SK-N-SH (cell line): ENCODE measurements at regions not wholly inside any gene's neighbourhood (a gene's known extent, or its start where the extent isn't known, plus 50 kb on each side); places are given as distances from the start of the nearest gene placed in this dataset.

Experiments used
- CTCF ChIA-PET: fragments of 300-600, 350-600 bp; formaldehyde crosslinking; extraction: SDS; loops from one replicate; lab custom pipeline; 2021; lab: Yijun Ruan, JAX
- POLR2A ChIA-PET: fragments of 350-600 bp; sonication (Branson Sonifier 250); formaldehyde crosslinking; extraction: SDS; loops from one replicate; lab custom pipeline; 2020; ENCODE audit warnings: antibody characterized with exemption, inconsistent platforms; lab: Yijun Ruan, JAX
- DNase-seq: peaks from one replicate; pipeline ENCODE4 v3.0.0; 2012
- H2AFZ ChIP-seq: fragments of 200-600 bp; sonication (generic); 2 replicates; pipeline ENCODE4 v1.8.1; 2016; ENCODE audit warnings: antibody characterized with exemption, mild to moderate bottlenecking, low read depth
- H3F3A ChIP-seq: fragments of 200-600 bp; sonication (generic); replicated peaks from 2 replicates; pipeline ENCODE3; 2016; ENCODE audit warnings: antibody characterized with exemption, mild to moderate bottlenecking; ENCODE audit not compliant: insufficient read depth
- H3K27ac ChIP-seq, 2 experiments: fragments of 200-500 bp in 1 of 2; fragments of 200-600 bp in 1 of 2; sonication (Bioruptor generic) in 1 of 2; sonication (generic), shearing (Covaris generic) in 1 of 2; 2 replicates each; pipeline versions ENCODE4 v1.5.1 to v1.6.1; 2014 to 2016; ENCODE audit warnings: low read depth in 2 of 2, inconsistent platforms in 1 of 2, low read length in 1 of 2, mild to moderate bottlenecking in 1 of 2, mixed read lengths in 1 of 2
- H3K27me3 ChIP-seq: fragments of 200-600 bp; sonication (generic), shearing (Covaris generic); 2 replicates; pipeline ENCODE4 v1.6.1; 2016; ENCODE audit warnings: mixed run types; ENCODE audit not compliant: insufficient read depth
- H3K36me3 ChIP-seq, 2 experiments: fragments of 200-500 bp in 1 of 2; fragments of 200-600 bp in 1 of 2; sonication (Bioruptor generic) in 1 of 2; sonication (generic) in 1 of 2; replicated peaks in 1 of 2; 2 replicates each; pipeline versions ENCODE3 to v1.5.1; 2014 to 2016; ENCODE audit warnings: low read length in 1 of 2, mild to moderate bottlenecking in 1 of 2; ENCODE audit not compliant: insufficient read depth in 2 of 2, control insufficient read depth in 1 of 2
- H3K4me1 ChIP-seq, 2 experiments: fragments of 200-500 bp in 1 of 2; fragments of 200-600 bp in 1 of 2; sonication (Bioruptor generic) in 1 of 2; sonication (generic), shearing (Covaris generic) in 1 of 2; 2 replicates each; pipeline versions ENCODE4 v1.5.1 to v1.6.1; 2014 to 2016; ENCODE audit warnings: low read depth in 1 of 2, low read length in 1 of 2, mixed run types in 1 of 2; ENCODE audit not compliant: insufficient read depth in 2 of 2, control insufficient read depth in 1 of 2
- H3K4me2 ChIP-seq: fragments of 200-600 bp; sonication (generic), shearing (Covaris generic); 2 replicates; pipeline ENCODE4 v1.6.1; 2017; ENCODE audit warnings: mixed run types
- H3K4me3 ChIP-seq, 2 experiments: fragments of 200-500 bp in 1 of 2; fragments of 200-600 bp in 1 of 2; sonication (Bioruptor generic) in 1 of 2; sonication (generic), shearing (Covaris generic) in 1 of 2; 2 replicates each; pipeline versions ENCODE4 v1.5.1 to v1.8.1; 2014 to 2016; ENCODE audit warnings: low read depth in 2 of 2, inconsistent platforms in 1 of 2, low read length in 1 of 2, mild to moderate bottlenecking in 1 of 2, mixed read lengths in 1 of 2, moderate library complexity in 1 of 2
- H3K79me2 ChIP-seq: fragments of 200-600 bp; sonication (generic); 2 replicates; pipeline ENCODE4 v1.8.1; 2017; ENCODE audit warnings: mild to moderate bottlenecking; ENCODE audit not compliant: insufficient read depth
- H3K9ac ChIP-seq: fragments of 200-600 bp; sonication (generic); 2 replicates; pipeline ENCODE4 v1.6.1; 2017; ENCODE audit warnings: mixed run types
- H3K9me2 ChIP-seq: fragments of 200-600 bp; sonication (generic); 2 replicates; pipeline ENCODE4 v1.6.1; 2017; ENCODE audit warnings: mixed run types
- H3K9me3 ChIP-seq: fragments of 200-600 bp; sonication (generic); 2 replicates; pipeline ENCODE4 v1.6.1; 2017; ENCODE audit warnings: mixed run types, mild to moderate bottlenecking, moderate library complexity
- H4K20me1 ChIP-seq: fragments of 200-600 bp; sonication (generic); 2 replicates; pipeline ENCODE4 v1.6.1; 2017; ENCODE audit warnings: mild to moderate bottlenecking, mixed run types; ENCODE audit not compliant: insufficient read depth
- EP300 ChIP-seq, 2 experiments: IDR thresholded peaks; 2 replicates each; pipeline versions ENCODE4 v1.4.0 to v1.6.1; 2012; ENCODE audit warnings: borderline replicate concordance in 1 of 2, low read depth in 1 of 2, low read length in 1 of 2
- FOSL2 ChIP-seq: IDR thresholded peaks from 2 replicates; pipeline ENCODE4 v1.4.0; 2012; ENCODE audit warnings: low read depth, mild to moderate bottlenecking, moderate library complexity, borderline replicate concordance
- FOXJ3 ChIP-seq: sonication (generic); formaldehyde crosslinking; IDR thresholded peaks from 2 replicates; pipeline ENCODE4 v1.5.1; 2020; ENCODE audit warnings: mild to moderate bottlenecking, missing genetic modification reagents
- GATA2 ChIP-seq: sonication (generic); formaldehyde crosslinking; IDR thresholded peaks from 2 replicates; pipeline ENCODE4 v1.5.0; 2020; ENCODE audit warnings: mild to moderate bottlenecking, missing genetic modification reagents
- JUND ChIP-seq: IDR thresholded peaks from 2 replicates; pipeline ENCODE4 v1.4.0; 2012
- MEF2A ChIP-seq: IDR thresholded peaks from 2 replicates; pipeline ENCODE4 v1.4.0; 2012; ENCODE audit warnings: low read depth, borderline replicate concordance
- POLR2AphosphoS5 ChIP-seq: IDR thresholded peaks from 2 replicates; pipeline ENCODE4 v1.6.1; 2012; ENCODE audit warnings: low read depth, low read length
- RAD21 ChIP-seq: IDR thresholded peaks from 2 replicates; pipeline ENCODE4 v1.6.1; 2012; ENCODE audit warnings: mild to moderate bottlenecking, low read length
- SIN3A ChIP-seq: IDR thresholded peaks from 2 replicates; pipeline ENCODE4 v1.6.1; 2012; ENCODE audit warnings: low read depth, mild to moderate bottlenecking, low read length, moderate library complexity, borderline replicate concordance
- TCF12 ChIP-seq: IDR thresholded peaks from 2 replicates; pipeline ENCODE4 v1.4.0; 2012
- WGBS: methylation state at CpG from one replicate; pipeline ENCODE4 v1.1.6; 2017; ENCODE audit warnings: low lambda C conversion rate; 5-methylcytosine and 5-hydroxymethylcytosine counted together
- TF ChIP-seq, protein P1 (sequence below): fragments of 150-350 bp; IDR thresholded peaks from 2 replicates; pipeline ENCODE4 v1.6.1; 2017; ENCODE audit warnings: antibody characterized with exemption, low read length, low read depth, borderline replicate concordance
- TF ChIP-seq, protein P2 (sequence below): IDR thresholded peaks from 2 replicates; pipeline ENCODE4 v1.6.1; 2012; ENCODE audit warnings: mild to moderate bottlenecking, low read depth, low read length, moderate library complexity
- TF ChIP-seq, protein P3 (sequence below): IDR thresholded peaks from 2 replicates; pipeline ENCODE4; 2012
- TF ChIP-seq, protein P4 (sequence below): fragments of 150-350 bp; IDR thresholded peaks from 2 replicates; pipeline ENCODE4 v1.6.1; 2016; ENCODE audit warnings: mild to moderate bottlenecking, low read depth, low read length
- TF ChIP-seq, protein P5 (sequence below): IDR thresholded peaks from 2 replicates; pipeline ENCODE4 v1.4.0; 2012; ENCODE audit warnings: low read depth

DNA sequence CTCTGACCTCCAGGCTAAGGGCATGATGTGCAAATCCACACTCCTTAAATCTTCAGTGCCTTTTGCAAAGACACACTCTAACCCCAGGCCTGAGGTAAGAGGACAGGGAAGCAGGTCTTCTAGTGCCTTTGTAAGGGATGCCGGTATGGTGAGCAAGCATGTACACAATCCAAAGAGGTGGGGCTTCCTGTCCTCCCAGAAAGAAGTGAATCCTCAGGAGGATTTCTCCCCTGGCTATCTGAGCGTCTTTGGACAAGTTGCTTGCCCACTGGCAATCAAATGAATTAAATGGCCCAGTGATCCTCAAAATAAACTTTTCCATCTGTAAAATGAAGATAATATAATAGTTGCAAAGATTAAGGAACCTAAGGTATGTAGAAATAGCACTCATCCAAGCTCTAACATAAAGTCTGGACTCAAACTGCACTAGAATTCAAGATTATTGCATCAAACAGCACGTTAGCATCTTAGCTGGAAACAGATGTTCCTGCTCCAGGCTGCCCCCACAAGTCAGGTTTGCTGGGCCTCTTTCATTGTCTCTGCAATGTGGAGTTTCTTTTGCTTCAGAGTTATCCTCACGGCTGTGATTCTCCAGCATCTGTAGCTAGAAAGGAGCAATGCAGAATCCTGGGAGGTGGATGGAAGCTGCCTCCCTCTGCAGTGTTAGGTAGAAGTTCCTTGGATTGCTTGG lies 249.6 kb downstream of the TSHZ3 start:
- Histone ChIP-seq H3K9me2 (no peaks in the 10 kb centered on the region), H3K27me3 (no peaks in the 10 kb centered on the region), H3K27ac (no peak overlapping the region), H3K36me3 (no peaks in the 10 kb centered on the region), H3K4me1 (peaks cover 6 to 9% of the 10 kb centered on the region in 2 experiments; a peak in 2 of 4 replicates), H3F3A (no peaks in the 10 kb centered on the region), H3K4me2 (no peak overlapping the region), H2AFZ (no peak overlapping the region), H3K4me3 (no peak overlapping the region), H4K20me1 (no peaks in the 10 kb centered on the region), H3K9ac (no peak overlapping the region), H3K79me2 (no peaks in the 10 kb centered on the region), H3K9me3 (no peaks in the 10 kb centered on the region)
- CTCF ChIA-PET, result interaction anchor here (1.0 to 2.5 kb wide), 2 partner anchors 10 to 417 kb away, joined by 3 to 13 read pairs; no protein-coding TSS in a partner anchor
- TF ChIP-seq POLR2AphosphoS5, result no peak
- TF ChIP-seq FOXJ3 (CRISPR knock-in tag), result no peak
- no peak for TF ChIP-seq JUND
- TF ChIP-seq, protein P1, sequence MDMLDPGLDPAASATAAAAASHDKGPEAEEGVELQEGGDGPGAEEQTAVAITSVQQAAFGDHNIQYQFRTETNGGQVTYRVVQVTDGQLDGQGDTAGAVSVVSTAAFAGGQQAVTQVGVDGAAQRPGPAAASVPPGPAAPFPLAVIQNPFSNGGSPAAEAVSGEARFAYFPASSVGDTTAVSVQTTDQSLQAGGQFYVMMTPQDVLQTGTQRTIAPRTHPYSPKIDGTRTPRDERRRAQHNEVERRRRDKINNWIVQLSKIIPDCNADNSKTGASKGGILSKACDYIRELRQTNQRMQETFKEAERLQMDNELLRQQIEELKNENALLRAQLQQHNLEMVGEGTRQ, result no peak
- TF ChIP-seq FOSL2, result no peak
- no peak for TF ChIP-seq EP300 (IDR thresholded peaks at IDR 0.05; ENCODE audit: borderline replicate concordance in 1 of 2, low read depth in 1 of 2, low read length in 1 of 2)
- TF ChIP-seq, protein P2, sequence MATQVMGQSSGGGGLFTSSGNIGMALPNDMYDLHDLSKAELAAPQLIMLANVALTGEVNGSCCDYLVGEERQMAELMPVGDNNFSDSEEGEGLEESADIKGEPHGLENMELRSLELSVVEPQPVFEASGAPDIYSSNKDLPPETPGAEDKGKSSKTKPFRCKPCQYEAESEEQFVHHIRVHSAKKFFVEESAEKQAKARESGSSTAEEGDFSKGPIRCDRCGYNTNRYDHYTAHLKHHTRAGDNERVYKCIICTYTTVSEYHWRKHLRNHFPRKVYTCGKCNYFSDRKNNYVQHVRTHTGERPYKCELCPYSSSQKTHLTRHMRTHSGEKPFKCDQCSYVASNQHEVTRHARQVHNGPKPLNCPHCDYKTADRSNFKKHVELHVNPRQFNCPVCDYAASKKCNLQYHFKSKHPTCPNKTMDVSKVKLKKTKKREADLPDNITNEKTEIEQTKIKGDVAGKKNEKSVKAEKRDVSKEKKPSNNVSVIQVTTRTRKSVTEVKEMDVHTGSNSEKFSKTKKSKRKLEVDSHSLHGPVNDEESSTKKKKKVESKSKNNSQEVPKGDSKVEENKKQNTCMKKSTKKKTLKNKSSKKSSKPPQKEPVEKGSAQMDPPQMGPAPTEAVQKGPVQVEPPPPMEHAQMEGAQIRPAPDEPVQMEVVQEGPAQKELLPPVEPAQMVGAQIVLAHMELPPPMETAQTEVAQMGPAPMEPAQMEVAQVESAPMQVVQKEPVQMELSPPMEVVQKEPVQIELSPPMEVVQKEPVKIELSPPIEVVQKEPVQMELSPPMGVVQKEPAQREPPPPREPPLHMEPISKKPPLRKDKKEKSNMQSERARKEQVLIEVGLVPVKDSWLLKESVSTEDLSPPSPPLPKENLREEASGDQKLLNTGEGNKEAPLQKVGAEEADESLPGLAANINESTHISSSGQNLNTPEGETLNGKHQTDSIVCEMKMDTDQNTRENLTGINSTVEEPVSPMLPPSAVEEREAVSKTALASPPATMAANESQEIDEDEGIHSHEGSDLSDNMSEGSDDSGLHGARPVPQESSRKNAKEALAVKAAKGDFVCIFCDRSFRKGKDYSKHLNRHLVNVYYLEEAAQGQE, result no peak
- POLR2A ChIA-PET, result no interaction called here
- WGBS, result 45% methylated on average over 4 of the region's 4 CpGs
- peak; percentile 29 for DNase-seq

DNA sequence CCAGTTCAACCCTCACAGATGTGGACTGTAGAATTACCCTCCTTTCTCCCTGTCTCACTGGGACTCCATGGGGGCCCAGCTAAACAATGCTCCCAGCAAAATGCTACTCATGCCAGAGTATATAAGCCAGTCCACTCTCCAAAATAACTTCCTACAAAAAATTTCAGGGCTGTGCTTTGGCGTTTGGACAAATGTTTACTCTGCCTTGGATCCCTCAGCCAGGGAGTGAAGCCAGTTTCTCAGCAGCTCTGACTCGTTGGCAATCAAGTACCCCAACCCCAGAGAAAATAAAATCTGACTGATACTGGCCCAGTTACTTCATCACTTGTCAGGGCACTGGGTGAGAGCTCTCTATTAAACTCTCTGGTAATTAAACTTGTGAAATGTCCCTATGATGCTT lies 250.4 kb downstream of the TSHZ3 start:
- H3K9ac ChIP-seq, result no peak overlapping the region
- WGBS, result 42% methylated on average over 2 of the region's 2 CpGs
- no peak overlapping the region for H2AFZ ChIP-seq
- ChIA-PET POLR2A (no interaction called here), CTCF (no interaction called here)
- no peak overlapping the region for H3K27ac ChIP-seq
- H3K4me3 ChIP-seq, result no peak overlapping the region
- no peaks in the 10 kb centered on the region for H3K27me3 ChIP-seq
- H3K4me2 ChIP-seq, result no peak overlapping the region
- no peaks in the 10 kb centered on the region for H4K20me1 ChIP-seq
- H3K79me2 ChIP-seq, result no peaks in the 10 kb centered on the region
- peaks cover 6 to 9% of the 10 kb centered on the region in 2 experiments; a peak in 2 of 4 replicates for H3K4me1 ChIP-seq
- no peaks in the 10 kb centered on the region for H3K9me2 ChIP-seq
- no peak for DNase-seq
- H3F3A ChIP-seq, result no peaks in the 10 kb centered on the region
- no peaks in the 10 kb centered on the region for H3K9me3 ChIP-seq
- H3K36me3 ChIP-seq, result no peaks in the 10 kb centered on the region
- TF ChIP-seq SIN3A, result no peak
- TF ChIP-seq, protein P2, result no peak
- no peak for TF ChIP-seq JUND
- no peak for TF ChIP-seq RAD21
- no peak for TF ChIP-seq TCF12
- TF ChIP-seq, protein P3, sequence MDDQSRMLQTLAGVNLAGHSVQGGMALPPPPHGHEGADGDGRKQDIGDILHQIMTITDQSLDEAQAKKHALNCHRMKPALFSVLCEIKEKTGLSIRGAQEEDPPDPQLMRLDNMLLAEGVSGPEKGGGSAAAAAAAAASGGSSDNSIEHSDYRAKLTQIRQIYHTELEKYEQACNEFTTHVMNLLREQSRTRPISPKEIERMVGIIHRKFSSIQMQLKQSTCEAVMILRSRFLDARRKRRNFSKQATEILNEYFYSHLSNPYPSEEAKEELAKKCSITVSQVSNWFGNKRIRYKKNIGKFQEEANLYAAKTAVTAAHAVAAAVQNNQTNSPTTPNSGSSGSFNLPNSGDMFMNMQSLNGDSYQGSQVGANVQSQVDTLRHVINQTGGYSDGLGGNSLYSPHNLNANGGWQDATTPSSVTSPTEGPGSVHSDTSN, result no peak
- no peak for TF ChIP-seq EP300 (IDR thresholded peaks at IDR 0.05; ENCODE audit: borderline replicate concordance in 1 of 2, low read depth in 1 of 2, low read length in 1 of 2)
- TF ChIP-seq GATA2 (CRISPR knock-in tag), result no peak
- TF ChIP-seq, protein P4, sequence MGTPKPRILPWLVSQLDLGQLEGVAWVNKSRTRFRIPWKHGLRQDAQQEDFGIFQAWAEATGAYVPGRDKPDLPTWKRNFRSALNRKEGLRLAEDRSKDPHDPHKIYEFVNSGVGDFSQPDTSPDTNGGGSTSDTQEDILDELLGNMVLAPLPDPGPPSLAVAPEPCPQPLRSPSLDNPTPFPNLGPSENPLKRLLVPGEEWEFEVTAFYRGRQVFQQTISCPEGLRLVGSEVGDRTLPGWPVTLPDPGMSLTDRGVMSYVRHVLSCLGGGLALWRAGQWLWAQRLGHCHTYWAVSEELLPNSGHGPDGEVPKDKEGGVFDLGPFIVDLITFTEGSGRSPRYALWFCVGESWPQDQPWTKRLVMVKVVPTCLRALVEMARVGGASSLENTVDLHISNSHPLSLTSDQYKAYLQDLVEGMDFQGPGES, result no peak
- TF ChIP-seq, protein P5, sequence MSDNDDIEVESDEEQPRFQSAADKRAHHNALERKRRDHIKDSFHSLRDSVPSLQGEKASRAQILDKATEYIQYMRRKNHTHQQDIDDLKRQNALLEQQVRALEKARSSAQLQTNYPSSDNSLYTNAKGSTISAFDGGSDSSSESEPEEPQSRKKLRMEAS, result no peak
- no peak for TF ChIP-seq MEF2A
